ENCODE measurements at regions not wholly inside any gene's neighbourhood (a gene's known extent, or its start where the extent isn't known, plus 50 kb on each side); places are given as distances from the start of the nearest gene placed in this dataset.

- Histone ChIP-seq H3K79me2 (ENCODE audit: insufficient read depth, low read depth) (no peaks in the 10 kb centered on the region), H3K27me3 (ENCODE audit: insufficient read depth, low read depth) (no peaks in the 10 kb centered on the region), H3K9ac (no peak overlapping the region), H2AFZ (ENCODE audit: low read depth) (no peak overlapping the region), H3K4me3 (IDR thresholded peaks at IDR 0.05; ENCODE audit: insufficient read depth, low read depth, low read length) (no peak overlapping the region), H3K27ac (no peak overlapping the region), H4K20me1 (ENCODE audit: insufficient read depth) (no peaks in the 10 kb centered on the region), H3K36me3 (ENCODE audit: insufficient read depth) (no peaks in the 10 kb centered on the region), H3K4me1 (ENCODE audit: low read depth, poor library complexity, severe bottlenecking) (no peaks in the 10 kb centered on the region), H3K4me2 (no peak overlapping the region)
- TF ChIP-seq CTCF (conservative IDR thresholded peaks at IDR 0.05; ENCODE audit: low read depth, low read length), result no peak
Measured at GRCh38 chr14:30223966-30224365, 296.3 kb upstream of the PRKD1 start.

- H3K4me1 ChIP-seq (ENCODE audit: low read depth, poor library complexity, severe bottlenecking), result no peaks in the 10 kb centered on the region
- H2AFZ ChIP-seq (ENCODE audit: low read depth), result no peak overlapping the region
- no peaks in the 10 kb centered on the region for H3K79me2 ChIP-seq (ENCODE audit: insufficient read depth, low read depth)
- no peak overlapping the region for H3K27ac ChIP-seq
- no peak for TF ChIP-seq CTCF (conservative IDR thresholded peaks at IDR 0.05; ENCODE audit: low read depth, low read length)
- no peaks in the 10 kb centered on the region for H4K20me1 ChIP-seq (ENCODE audit: insufficient read depth)
- H3K9ac ChIP-seq, result no peak overlapping the region
- H3K27me3 ChIP-seq (ENCODE audit: insufficient read depth, low read depth), result no peaks in the 10 kb centered on the region
- no peaks in the 10 kb centered on the region for H3K36me3 ChIP-seq (ENCODE audit: insufficient read depth)
- no peak overlapping the region for H3K4me2 ChIP-seq
- H3K4me3 ChIP-seq (IDR thresholded peaks at IDR 0.05; ENCODE audit: insufficient read depth, low read depth, low read length), result no peak overlapping the region
Measured at GRCh38 chr14:30225176-30225575, 297.5 kb upstream of the PRKD1 start.

GRCh38 chr14:30227436-30227835, 299.8 kb upstream of the PRKD1 start:
- Histone ChIP-seq H3K27ac (no peak overlapping the region), H3K27me3 (ENCODE audit: insufficient read depth, low read depth) (no peaks in the 10 kb centered on the region), H3K4me3 (IDR thresholded peaks at IDR 0.05; ENCODE audit: insufficient read depth, low read depth, low read length) (no peak overlapping the region), H3K36me3 (ENCODE audit: insufficient read depth) (no peaks in the 10 kb centered on the region), H3K9ac (no peak overlapping the region), H4K20me1 (ENCODE audit: insufficient read depth) (no peaks in the 10 kb centered on the region), H2AFZ (ENCODE audit: low read depth) (no peak overlapping the region), H3K79me2 (ENCODE audit: insufficient read depth, low read depth) (no peaks in the 10 kb centered on the region), H3K4me1 (ENCODE audit: low read depth, poor library complexity, severe bottlenecking) (no peaks in the 10 kb centered on the region), H3K4me2 (no peak overlapping the region)
- TF ChIP-seq CTCF (conservative IDR thresholded peaks at IDR 0.05; ENCODE audit: low read depth, low read length), result no peak

GRCh38 chr14:30227876-30228275, 300.2 kb upstream of the PRKD1 start:
- Histone ChIP-seq H3K79me2 (ENCODE audit: insufficient read depth, low read depth) (no peaks in the 10 kb centered on the region), H3K27me3 (ENCODE audit: insufficient read depth, low read depth) (no peaks in the 10 kb centered on the region), H3K9ac (no peak overlapping the region), H3K27ac (no peak overlapping the region), H4K20me1 (ENCODE audit: insufficient read depth) (no peaks in the 10 kb centered on the region), H3K36me3 (ENCODE audit: insufficient read depth) (no peaks in the 10 kb centered on the region), H2AFZ (ENCODE audit: low read depth) (no peak overlapping the region), H3K4me2 (no peak overlapping the region), H3K4me1 (ENCODE audit: low read depth, poor library complexity, severe bottlenecking) (no peaks in the 10 kb centered on the region), H3K4me3 (IDR thresholded peaks at IDR 0.05; ENCODE audit: insufficient read depth, low read depth, low read length) (no peak overlapping the region)
- no peak for TF ChIP-seq CTCF (conservative IDR thresholded peaks at IDR 0.05; ENCODE audit: low read depth, low read length)

GRCh38 chr14:30230719-30231118, 303.1 kb upstream of the PRKD1 start:
- H3K36me3 ChIP-seq (ENCODE audit: insufficient read depth), result no peaks in the 10 kb centered on the region
- H4K20me1 ChIP-seq (ENCODE audit: insufficient read depth), result no peaks in the 10 kb centered on the region
- no peak for TF ChIP-seq CTCF (conservative IDR thresholded peaks at IDR 0.05; ENCODE audit: low read depth, low read length)
- H3K27ac ChIP-seq, result no peak overlapping the region
- H3K4me3 ChIP-seq (IDR thresholded peaks at IDR 0.05; ENCODE audit: insufficient read depth, low read depth, low read length), result no peak overlapping the region
- no peaks in the 10 kb centered on the region for H3K79me2 ChIP-seq (ENCODE audit: insufficient read depth, low read depth)
- H3K27me3 ChIP-seq (ENCODE audit: insufficient read depth, low read depth), result no peaks in the 10 kb centered on the region
- no peaks in the 10 kb centered on the region for H3K4me1 ChIP-seq (ENCODE audit: low read depth, poor library complexity, severe bottlenecking)
- no peak overlapping the region for H3K4me2 ChIP-seq
- no peak overlapping the region for H2AFZ ChIP-seq (ENCODE audit: low read depth)
- H3K9ac ChIP-seq, result no peak overlapping the region

All from KMS-11 (cell line).